ENCODE measurements at regions not wholly inside any gene's neighbourhood (a gene's known extent, or its start where the extent isn't known, plus 50 kb on each side); places are given as distances from the start of the nearest gene placed in this dataset.

DNA sequence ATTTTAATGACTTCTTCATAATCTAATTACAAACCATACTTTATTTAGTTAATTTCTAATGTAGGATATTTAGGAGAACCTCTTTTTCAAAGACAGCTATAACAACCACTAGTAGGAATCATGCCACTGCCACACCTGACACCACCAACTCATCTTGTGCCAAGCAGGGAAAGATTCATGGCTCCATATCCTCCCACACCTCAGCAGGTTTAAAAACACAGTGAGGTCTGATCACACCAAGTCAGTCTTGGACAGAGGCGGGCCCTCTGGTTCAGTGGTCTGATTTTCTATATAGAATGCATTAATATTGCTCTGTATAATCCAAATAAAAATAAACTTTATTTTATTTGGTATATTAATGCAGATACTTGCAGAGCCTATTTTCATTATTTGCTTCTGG, 227.7 kb upstream of the TTC29 start:
- ATAC-seq (replicated peaks) (no peak), DNase-seq (no peak)
- H3K27ac Mint-ChIP-seq, result no peak overlapping the region
- no peaks in the 10 kb centered on the region for H3K36me3 Mint-ChIP-seq (ENCODE audit: insufficient read depth)
- H3K4me3 Mint-ChIP-seq, result no peak overlapping the region
- H3K27me3 Mint-ChIP-seq, result no peaks in the 10 kb centered on the region
- no peaks in the 10 kb centered on the region for H3K4me1 Mint-ChIP-seq (ENCODE audit: low read depth in 2 of 2)
- H3K9me3 Mint-ChIP-seq, result no peaks in the 10 kb centered on the region

DNA sequence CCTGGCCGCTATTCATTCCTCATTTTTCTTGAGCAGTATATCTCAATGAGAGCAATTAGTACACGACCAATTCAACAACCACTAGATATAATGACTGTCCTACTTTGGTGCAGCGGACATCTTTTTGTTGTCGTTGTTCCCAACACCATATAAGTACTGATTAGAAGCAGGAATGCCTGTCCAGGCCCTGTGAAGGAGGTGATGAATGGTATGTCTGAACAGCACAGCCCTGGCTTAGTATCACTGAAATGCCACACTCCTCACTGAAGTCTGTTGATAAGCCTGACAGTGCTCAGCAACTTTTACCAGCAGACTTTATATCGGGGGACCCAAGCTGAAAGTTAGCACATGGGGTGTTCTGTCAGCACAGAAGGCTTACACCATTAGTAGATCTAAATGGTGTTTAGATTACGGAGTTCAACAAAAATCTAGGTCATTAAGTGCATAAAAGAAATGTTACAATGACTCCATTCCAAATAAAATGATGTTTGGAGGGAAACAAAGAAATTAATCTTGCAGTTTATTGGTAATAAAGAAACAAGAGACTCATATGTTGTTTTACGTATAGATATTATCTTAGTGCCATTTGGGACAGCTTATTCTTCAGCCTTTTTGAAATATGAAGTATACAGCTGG, 228.3 kb upstream of the TTC29 start:
- Mint-ChIP-seq H3K27ac (no peak overlapping the region), H3K4me1 (ENCODE audit: low read depth in 2 of 2) (no peaks in the 10 kb centered on the region), H3K36me3 (ENCODE audit: insufficient read depth) (no peaks in the 10 kb centered on the region), H3K9me3 (no peaks in the 10 kb centered on the region), H3K27me3 (no peaks in the 10 kb centered on the region), H3K4me3 (no peak overlapping the region)
- ATAC-seq (replicated peaks), result no peak
- DNase-seq, result no peak

DNA sequence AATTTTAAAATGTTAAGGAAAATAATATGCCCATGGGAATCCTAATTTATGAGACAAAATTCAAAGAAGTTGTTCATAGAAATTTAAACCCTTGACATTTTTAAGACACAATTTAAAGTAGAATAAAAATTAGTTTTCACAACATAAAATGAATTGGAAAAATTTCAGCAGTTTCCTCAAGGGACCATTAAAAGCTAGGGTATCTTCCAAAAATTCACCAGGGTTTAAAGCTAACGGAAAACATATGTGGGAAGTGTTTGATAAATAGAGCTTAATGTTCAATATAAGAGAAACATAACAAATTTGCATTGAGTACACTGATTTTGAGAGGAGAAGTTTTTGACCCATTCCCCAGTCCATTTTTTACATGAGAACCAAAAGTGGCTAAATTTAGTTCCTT, 228.9 kb upstream of the TTC29 start:
- Mint-ChIP-seq H3K36me3 (ENCODE audit: insufficient read depth) (no peaks in the 10 kb centered on the region), H3K4me1 (ENCODE audit: low read depth in 2 of 2) (no peaks in the 10 kb centered on the region), H3K27ac (no peak overlapping the region), H3K4me3 (no peak overlapping the region), H3K27me3 (no peaks in the 10 kb centered on the region), H3K9me3 (no peaks in the 10 kb centered on the region)
- ATAC-seq (replicated peaks) (no peak), DNase-seq (no peak)

DNA sequence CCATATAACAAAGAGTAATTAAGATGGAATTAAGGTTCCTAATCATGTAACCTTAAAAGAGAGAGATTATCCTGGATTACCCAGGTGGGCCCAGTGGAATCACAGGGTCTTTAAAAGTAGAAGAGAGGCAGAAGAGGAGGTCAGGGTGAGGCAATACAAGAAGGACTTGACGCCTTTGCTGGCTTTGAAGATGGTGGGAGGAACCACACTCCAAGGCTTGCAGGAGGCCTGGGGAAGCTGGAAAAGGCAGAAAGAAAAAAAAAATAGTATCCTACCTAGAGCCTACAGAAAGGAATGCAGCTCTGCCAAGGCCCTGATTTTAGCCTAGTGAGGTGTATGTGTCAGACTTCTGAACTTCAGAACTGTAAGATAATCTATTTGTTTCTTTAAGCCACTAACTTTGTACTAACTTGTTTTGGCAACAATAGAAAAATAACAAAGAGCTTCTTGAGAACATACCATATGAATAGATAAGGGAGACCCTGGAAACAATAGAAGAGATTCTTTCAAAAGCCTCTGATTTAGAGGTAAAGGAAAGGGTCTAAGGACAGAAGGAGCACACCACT, 229.9 kb upstream of the TTC29 start:
- Mint-ChIP-seq H3K36me3 (ENCODE audit: insufficient read depth) (no peaks in the 10 kb centered on the region), H3K9me3 (no peaks in the 10 kb centered on the region), H3K4me1 (ENCODE audit: low read depth in 2 of 2) (no peaks in the 10 kb centered on the region), H3K27me3 (no peaks in the 10 kb centered on the region), H3K27ac (no peak overlapping the region), H3K4me3 (no peak overlapping the region)
- no peak for DNase-seq
- ATAC-seq (replicated peaks), result no peak

DNA sequence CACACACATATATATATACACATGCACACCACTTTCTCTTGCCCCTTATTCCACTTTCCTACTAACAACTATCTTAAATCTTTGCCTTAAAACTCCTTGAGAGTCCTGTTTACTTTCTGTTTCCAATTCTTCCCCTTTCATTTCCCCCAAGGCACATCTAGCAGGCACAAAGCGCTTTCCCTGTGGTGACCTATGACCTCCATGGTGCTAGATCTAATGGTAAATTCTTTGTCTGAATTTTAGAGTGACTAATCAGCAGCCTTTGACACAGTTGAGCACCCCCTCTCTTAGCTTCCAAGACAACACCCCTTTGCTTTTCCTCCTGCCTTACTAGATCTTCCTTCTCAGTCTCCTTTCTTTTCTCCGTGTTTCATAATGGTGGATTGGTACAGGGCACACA, 236.4 kb upstream of the TTC29 start:
- Mint-ChIP-seq H3K4me1 (ENCODE audit: low read depth in 2 of 2) (no peaks in the 10 kb centered on the region), H3K36me3 (ENCODE audit: insufficient read depth) (no peaks in the 10 kb centered on the region), H3K9me3 (no peaks in the 10 kb centered on the region), H3K27me3 (no peaks in the 10 kb centered on the region), H3K4me3 (no peak overlapping the region), H3K27ac (no peak overlapping the region)
- ATAC-seq (replicated peaks), result no peak
- no peak for DNase-seq

DNA sequence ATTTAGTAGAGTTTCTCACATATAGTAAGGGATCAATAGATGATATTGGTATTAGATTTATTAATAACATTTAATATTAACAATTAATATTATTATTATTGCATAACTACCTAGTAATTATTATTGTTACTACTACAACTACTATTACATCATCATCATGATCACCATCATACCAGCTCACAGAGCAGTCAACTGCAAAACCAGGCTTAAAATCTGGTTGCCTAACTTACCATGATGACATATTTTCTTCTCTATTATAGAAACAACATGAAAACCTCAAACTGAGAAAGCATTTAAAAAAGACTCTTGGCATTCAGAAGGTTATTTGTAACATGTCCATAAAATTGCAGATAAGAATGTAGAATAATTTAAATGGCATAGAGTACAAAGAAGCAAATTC, 247.0 kb upstream of the TTC29 start:
- H3K4me3 Mint-ChIP-seq, result no peak overlapping the region
- no peaks in the 10 kb centered on the region for H3K36me3 Mint-ChIP-seq (ENCODE audit: insufficient read depth)
- peaks cover 0 to 4% of the 10 kb centered on the region in 2 donors for H3K27me3 Mint-ChIP-seq
- no peaks in the 10 kb centered on the region for H3K4me1 Mint-ChIP-seq (ENCODE audit: low read depth in 2 of 2)
- H3K9me3 Mint-ChIP-seq, result peaks cover 4 to 7% of the 10 kb centered on the region in 2 donors
- no peak for DNase-seq
- ATAC-seq (replicated peaks), result no peak
- H3K27ac Mint-ChIP-seq, result no peak overlapping the region

DNA sequence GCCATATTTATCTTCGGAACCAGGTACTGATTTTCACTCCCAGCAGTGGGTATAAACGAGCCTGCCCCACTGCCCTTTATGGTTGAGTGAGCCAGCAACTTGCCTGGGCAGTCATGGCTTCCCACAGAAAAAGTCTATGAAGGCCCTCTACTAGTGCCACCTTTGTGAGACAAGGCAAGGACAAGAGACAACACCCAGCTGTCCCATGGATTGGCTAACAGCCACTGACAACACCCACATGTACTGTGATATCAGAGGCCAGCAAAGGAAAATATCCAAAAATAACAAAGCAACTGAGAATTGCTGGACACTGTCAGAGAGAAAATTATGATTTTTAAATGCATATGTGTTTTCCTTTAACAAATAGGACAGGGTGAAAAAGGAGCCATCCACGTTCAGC, 248.4 kb upstream of the TTC29 start:
- Mint-ChIP-seq H3K4me1 (ENCODE audit: low read depth in 2 of 2) (no peaks in the 10 kb centered on the region), H3K27ac (no peak overlapping the region), H3K36me3 (ENCODE audit: insufficient read depth) (no peaks in the 10 kb centered on the region), H3K27me3 (peaks cover 0 to 4% of the 10 kb centered on the region in 2 donors), H3K9me3 (peaks cover 4 to 7% of the 10 kb centered on the region in 2 donors), H3K4me3 (no peak overlapping the region)
- ATAC-seq (replicated peaks) (no peak), DNase-seq (no peak)

DNA sequence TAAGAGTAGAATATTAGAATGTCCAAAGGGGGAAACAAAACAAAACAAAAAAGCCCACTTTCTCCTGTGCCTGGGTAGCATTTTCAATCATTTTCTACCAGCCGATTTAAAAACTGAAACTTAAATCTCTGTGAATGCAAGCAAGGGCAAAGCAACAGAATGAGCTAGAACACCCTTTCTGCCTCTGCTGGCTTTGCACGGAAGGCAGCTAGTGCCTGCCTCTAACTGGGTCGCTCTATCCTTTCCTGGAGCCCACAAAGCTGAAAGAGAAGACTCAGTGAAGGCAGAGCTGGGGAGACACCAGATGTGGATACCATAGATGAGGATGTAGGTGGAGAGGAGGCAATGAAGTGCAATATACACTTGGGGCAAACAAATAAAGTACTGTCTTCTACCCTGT, 248.9 kb upstream of the TTC29 start:
- Mint-ChIP-seq H3K4me3 (no peak overlapping the region), H3K36me3 (ENCODE audit: insufficient read depth) (no peaks in the 10 kb centered on the region), H3K27me3 (peaks cover 0 to 4% of the 10 kb centered on the region in 2 donors), H3K4me1 (ENCODE audit: low read depth in 2 of 2) (no peaks in the 10 kb centered on the region), H3K27ac (no peak overlapping the region), H3K9me3 (peaks cover 4 to 7% of the 10 kb centered on the region in 2 donors)
- no peak for DNase-seq
- ATAC-seq (replicated peaks), result no peak

DNA sequence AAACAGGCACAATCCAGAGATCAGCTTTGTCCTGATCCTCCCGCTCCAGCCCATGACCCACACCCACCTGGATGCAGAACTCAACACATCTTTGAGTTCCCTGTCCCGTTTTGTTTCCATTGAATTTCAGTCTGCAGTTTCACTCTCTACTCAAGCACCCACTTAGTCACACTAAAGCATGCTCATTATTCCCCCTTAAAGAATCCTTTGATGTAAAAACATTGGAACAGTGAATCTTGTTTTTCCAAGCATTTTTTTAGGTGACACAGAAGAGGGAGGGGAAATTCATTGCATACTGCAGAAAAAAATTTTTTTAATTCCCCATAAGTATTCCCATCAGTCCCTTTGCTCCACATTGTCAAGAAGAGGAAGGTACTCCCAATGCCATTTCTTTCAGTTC, 249.7 kb upstream of the TTC29 start:
- Mint-ChIP-seq H3K4me1 (ENCODE audit: low read depth in 2 of 2) (no peaks in the 10 kb centered on the region), H3K27me3 (peaks cover 0 to 4% of the 10 kb centered on the region in 2 donors), H3K4me3 (no peak overlapping the region), H3K27ac (no peak overlapping the region), H3K36me3 (ENCODE audit: insufficient read depth) (no peaks in the 10 kb centered on the region), H3K9me3 (peaks cover 3 to 5% of the 10 kb centered on the region in 2 donors)
- no peak for ATAC-seq (replicated peaks)
- no peak for DNase-seq

DNA sequence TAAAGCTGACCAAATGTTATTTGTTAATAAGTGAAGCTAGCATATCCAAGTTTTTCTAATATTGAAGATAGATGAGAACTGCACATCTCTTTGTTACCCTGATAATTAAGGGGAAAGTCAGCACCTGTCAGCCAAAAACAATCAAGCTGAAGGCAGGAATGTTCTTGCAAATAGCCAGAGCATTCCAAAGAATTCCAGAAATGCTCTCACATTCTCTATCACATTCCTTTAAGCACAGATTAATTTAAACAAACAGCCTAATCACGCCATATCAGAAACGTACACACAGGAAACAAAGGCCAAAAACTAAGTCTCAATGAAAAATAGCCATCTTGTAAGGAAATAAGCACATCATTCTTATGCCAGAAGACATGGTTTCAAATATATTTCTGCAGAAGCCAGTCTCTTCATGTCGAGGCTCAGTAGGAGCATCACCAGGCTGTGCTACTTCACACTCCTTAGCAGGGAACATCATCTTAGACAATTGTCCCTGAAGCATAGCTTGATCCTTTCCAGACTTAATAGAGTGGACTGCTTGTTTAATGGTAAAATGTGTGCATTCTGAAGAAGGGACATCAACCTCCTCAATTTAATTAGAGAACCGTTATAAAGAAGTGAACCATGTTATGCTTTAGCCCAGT, 252.9 kb upstream of the TTC29 start:
- Mint-ChIP-seq H3K27me3 (peaks cover 0 to 4% of the 10 kb centered on the region in 2 donors), H3K4me3 (no peak overlapping the region), H3K9me3 (no peaks in the 10 kb centered on the region), H3K4me1 (ENCODE audit: low read depth in 2 of 2) (no peaks in the 10 kb centered on the region), H3K36me3 (ENCODE audit: insufficient read depth) (no peaks in the 10 kb centered on the region), H3K27ac (no peak overlapping the region)
- no peak for DNase-seq
- no peak for ATAC-seq (replicated peaks)

DNA sequence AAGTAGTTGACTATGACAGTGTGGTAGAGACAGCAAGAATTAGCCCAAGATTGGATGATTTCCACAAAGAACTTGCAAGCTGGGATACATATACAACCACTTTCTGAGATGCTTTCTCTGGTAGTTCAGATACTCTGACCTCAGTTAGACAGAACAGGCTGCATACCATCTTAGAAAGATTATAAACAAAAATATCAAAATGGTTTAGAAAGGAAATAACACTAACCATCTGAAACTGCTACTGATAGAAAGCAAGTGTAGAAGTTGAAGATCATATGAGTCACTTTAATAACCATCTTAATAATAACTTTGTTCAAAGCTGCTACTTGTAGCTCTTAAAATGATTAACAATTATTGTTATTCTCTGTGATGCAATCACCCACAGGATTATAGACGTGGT, 255.4 kb upstream of the TTC29 start:
- Mint-ChIP-seq H3K36me3 (ENCODE audit: insufficient read depth) (no peaks in the 10 kb centered on the region), H3K27me3 (peaks cover 0 to 4% of the 10 kb centered on the region in 2 donors), H3K27ac (no peak overlapping the region), H3K9me3 (no peaks in the 10 kb centered on the region), H3K4me3 (no peak overlapping the region), H3K4me1 (ENCODE audit: low read depth in 2 of 2) (no peaks in the 10 kb centered on the region)
- ATAC-seq (replicated peaks) (no peak), DNase-seq (no peak)

DNA sequence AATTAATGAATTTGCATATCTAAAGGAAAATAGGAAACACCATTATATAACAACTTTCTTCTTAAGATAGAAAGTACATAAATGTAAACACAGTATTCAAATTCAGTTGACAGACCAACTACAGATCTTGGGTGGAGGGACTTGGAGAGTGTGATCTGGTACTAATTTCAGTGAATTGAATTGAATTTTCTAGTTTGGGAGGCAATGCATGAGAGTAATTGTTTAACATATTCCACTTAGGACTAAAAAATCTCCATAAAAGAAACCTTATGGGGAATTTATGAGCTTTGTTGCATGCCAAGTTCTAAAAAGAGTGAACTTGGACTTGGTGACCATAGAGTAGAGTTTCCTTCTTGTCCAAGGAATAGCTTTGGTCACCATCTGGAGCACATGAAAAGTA, 261.1 kb upstream of the TTC29 start:
- Mint-ChIP-seq H3K4me3 (no peak overlapping the region), H3K27me3 (no peaks in the 10 kb centered on the region), H3K9me3 (peaks cover 0 to 2% of the 10 kb centered on the region in 2 donors), H3K4me1 (ENCODE audit: low read depth in 2 of 2) (no peaks in the 10 kb centered on the region), H3K36me3 (ENCODE audit: insufficient read depth) (no peaks in the 10 kb centered on the region), H3K27ac (no peak overlapping the region)
- DNase-seq (no peak), ATAC-seq (replicated peaks) (no peak)

DNA sequence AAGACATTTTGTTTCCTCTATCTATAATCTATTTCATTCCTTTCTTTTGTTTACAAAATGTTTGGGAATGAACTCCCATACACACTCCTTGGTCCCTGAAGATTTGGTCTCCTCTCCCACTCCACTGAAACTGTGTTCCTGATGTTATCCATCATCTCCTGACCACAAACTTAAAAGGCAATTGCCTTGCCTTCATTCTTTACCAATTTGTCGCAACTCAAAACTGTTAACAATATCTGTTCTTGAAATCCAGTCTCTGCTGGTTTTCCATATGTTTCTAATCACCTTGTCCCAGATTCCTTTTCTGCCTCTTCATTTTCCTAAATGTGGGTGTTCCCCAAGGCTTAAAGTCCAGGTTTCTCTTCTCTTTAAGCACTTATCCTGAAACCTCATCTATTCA, 262.2 kb upstream of the TTC29 start:
- ATAC-seq (replicated peaks) (no peak), DNase-seq (no peak)
- H3K27me3 Mint-ChIP-seq, result no peaks in the 10 kb centered on the region
- H3K4me1 Mint-ChIP-seq (ENCODE audit: low read depth in 2 of 2), result no peaks in the 10 kb centered on the region
- peaks cover 0 to 2% of the 10 kb centered on the region in 2 donors for H3K9me3 Mint-ChIP-seq
- H3K27ac Mint-ChIP-seq, result no peak overlapping the region
- H3K4me3 Mint-ChIP-seq, result no peak overlapping the region
- no peaks in the 10 kb centered on the region for H3K36me3 Mint-ChIP-seq (ENCODE audit: insufficient read depth)

DNA sequence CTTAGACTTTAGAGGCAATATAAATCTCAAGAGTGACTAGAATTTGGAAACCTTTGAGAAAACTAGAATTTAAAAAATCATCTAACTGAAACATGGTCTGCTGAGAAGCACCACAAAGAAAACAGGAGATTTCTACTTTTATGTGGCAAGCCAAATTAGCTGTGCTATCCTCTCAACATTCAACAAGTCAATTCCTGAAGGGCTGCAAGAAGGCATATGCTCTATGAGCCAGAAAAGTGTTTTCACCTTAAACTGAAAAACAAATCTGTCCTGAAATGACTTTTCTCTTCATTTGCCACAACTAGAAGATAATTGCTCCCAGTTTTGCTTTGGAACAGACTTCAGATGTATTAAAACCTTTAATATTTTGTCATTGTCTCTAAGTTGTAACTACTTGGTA, 263.2 kb upstream of the EDNRA start:
- Mint-ChIP-seq H3K9me3 (peaks cover 0 to 4% of the 10 kb centered on the region in 2 donors), H3K36me3 (ENCODE audit: insufficient read depth) (no peaks in the 10 kb centered on the region), H3K4me1 (ENCODE audit: low read depth in 2 of 2) (no peaks in the 10 kb centered on the region)

More for the DNA sequence above, 263.2 kb upstream of the EDNRA start:
- H3K27ac Mint-ChIP-seq, result no peak overlapping the region
- DNase-seq (no peak), ATAC-seq (replicated peaks) (no peak)
- no peak overlapping the region for H3K4me3 Mint-ChIP-seq
- peaks cover 0 to 8% of the 10 kb centered on the region in 2 donors for H3K27me3 Mint-ChIP-seq
